ENCODE measurements at regions not wholly inside any gene's neighbourhood (a gene's known extent, or its start where the extent isn't known, plus 50 kb on each side); places are given as distances from the start of the nearest gene placed in this dataset.
"Not testable (repeated sequence)": the region's sequence is repeated elsewhere in the genome, so short reads cannot be mapped to it uniquely, and the experiment has no call there.

DNA sequence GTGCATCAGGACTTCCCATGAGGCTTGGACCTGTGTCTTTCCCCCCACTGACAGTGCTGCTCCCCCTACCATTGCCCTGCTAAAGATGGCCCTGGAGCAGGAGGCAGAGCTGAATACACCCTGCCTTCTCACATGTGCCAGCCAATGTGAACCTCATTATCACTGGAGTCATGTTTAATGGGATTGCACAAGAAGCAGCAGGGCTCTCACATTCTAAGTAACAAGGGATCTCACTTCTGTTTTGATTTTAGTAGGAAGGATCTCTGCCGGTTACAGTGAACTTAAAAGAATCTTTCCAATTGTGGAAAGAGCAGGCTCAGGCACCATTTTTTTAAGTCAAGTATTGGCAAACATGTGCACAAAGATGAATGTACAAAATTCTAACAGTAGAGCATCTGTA is 322.1 kb upstream of the MEX3C start:
- no peak for DNase-seq (ENCODE audit: low read depth in 2 of 2, low spot score in 1 of 2)

DNA sequence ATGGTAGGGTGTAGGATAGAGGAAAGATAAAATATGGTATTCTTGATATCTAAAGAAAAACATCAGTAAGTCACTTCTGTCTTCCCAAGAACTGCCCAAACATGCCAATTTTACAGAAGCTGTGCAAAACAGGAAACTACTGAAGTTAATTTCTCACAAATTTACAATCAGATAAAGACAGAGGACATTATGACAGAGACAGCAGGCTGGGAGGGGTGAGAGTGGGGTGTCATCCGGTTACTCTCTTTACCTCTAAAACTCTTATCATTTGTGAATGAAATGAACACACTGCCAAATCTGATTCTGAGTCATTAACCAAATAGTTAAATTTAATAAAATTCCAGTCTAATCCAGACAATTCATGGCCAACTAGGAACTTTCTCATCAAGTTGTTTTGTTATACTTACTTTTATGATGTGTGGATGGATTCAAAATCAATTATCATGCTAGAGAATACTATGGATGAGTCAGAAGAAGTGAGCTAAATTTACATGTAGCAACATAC is 323.2 kb upstream of the MEX3C start:
- DNase-seq (ENCODE audit: low read depth in 2 of 2, low spot score in 1 of 2), result no peak

DNA sequence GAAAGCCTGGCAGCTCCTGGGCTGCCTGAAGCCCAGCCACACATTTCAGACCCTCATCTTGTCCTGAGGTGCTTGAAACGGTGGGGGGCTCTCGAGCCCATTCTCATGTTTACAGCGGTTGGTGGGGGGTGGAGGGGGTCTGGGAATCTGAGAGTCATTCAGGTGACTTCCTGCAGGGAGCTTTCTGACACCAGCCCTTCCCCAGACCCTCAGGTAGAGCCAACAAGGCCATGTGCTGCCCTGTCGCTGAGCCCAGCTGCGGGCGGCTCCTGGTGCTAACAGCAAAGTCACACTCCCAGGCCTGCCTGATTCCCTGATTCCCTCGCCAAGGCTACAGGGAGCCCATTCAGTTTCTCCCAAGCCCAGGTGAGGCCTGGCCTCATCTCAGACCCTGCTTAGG is 324.9 kb upstream of the MEX3C start:
- no peak for DNase-seq (ENCODE audit: low read depth in 2 of 2, low spot score in 1 of 2)

DNA sequence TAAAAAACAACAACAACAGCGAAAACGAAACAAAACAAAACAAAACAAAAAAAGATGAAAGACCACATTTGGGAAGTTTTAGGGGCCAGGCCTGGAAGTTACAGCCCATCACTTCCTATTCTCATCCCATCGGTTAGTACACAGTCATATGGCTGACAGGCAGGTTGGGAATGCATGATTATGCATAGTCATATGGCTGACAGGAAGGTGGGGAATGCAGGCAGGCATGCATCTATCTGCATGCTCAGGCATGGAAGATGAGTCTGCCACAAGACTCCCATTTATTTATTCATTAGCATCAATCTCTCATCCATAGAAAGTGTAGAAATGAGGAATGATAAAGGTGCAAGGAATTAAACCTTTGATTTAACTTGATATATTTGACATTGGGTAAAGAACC is 325.3 kb upstream of the MEX3C start:
- no peak for DNase-seq (ENCODE audit: low read depth in 2 of 2, low spot score in 1 of 2)

DNA sequence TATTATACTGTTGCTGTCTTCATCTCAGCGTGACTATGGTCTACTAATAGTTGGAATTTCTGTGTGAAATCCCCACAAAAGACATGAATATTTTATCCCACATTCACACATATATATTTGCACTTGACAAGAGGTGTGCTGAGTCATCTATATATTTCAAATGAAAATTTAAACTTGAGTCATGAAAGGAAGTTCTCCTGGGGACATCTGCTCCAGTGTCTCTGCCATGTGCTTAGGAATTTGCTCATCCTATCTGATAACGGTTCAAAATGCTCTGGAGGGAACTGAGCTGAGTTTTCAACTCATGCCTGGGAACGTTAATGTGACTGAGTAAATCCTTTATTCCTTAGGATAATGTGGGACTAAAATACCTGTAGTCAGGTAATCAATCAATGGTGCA is 326.2 kb upstream of the MEX3C start:
- no peak for DNase-seq (ENCODE audit: low read depth in 2 of 2, low spot score in 1 of 2)

DNA sequence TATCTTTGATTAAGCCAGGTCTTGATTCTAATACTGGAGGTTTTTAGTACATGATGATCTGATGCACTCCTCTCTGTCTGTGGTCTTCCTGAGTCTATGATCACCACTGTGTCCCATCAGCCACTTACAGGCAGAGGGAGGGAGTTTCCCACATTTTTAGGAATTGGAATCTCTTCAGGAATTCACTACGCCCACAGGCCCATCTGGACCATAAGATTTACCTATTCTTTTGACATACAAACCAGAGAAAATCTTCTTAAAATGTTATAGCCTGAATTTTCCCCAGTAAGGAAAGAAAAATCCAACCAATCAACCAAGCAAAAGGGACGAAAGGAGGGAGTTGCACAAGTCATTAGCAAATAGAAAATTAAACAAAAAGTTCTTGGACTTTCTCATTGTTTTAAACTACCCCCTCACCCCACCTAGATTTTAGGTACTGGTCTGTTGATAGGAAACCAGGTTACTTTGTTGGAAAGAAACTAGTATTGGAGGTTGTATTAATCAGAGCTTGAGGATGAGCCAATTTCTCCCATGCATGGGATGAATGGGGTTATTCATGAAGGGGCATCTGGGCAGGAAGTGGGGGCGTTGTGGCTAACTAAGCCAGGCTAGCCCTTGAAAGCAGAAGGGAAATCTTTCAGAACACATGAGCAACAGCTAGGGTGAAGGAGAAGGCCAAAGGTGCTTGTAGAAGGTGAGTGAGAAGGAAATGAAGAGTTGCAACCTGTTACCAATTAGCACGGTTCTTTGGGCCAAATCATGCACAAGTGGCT is 328.2 kb upstream of the MEX3C start:
- DNase-seq (ENCODE audit: low read depth in 2 of 2, low spot score in 1 of 2), result no peak

DNA sequence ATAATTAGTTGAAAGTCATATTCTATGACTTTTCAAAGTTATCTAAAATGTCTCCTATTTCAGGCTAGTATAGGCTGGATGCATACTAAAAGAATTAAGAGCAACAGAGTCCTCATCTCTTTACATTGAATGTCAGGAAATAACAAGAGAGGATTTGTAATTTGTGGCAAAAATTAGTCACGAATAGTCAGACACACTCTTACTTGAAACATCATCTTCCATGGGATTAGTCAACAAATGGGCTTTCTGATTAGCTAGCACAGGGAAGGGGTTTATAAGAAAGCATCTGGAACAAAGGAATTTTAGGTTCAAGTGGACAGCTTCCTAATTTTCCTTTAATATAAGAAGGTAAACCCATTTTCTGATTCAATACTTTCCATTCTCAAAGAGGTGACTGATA is 330.3 kb upstream of the MEX3C start:
- no peak for DNase-seq (ENCODE audit: low read depth in 2 of 2, low spot score in 1 of 2)

DNA sequence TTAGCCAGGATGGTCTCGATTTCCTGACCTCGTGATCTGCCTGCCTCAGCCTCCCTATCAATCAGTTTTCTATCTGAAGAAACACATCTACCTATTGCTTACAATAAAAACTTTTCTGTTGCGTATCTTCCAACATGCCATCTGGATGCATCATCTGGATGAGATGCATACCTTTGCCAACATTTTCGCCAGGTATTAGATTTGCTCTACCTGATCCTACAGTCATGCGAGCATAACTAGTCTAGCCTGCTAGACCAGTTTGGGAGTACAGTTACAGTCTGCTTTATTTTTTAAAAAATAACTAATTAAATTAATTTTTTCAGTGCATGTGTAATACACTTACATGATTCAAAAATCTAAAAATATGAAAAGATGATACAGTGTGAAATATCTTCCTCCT is 334.0 kb upstream of the MEX3C start:
- DNase-seq (ENCODE audit: low read depth in 2 of 2, low spot score in 1 of 2), result no peak

DNA sequence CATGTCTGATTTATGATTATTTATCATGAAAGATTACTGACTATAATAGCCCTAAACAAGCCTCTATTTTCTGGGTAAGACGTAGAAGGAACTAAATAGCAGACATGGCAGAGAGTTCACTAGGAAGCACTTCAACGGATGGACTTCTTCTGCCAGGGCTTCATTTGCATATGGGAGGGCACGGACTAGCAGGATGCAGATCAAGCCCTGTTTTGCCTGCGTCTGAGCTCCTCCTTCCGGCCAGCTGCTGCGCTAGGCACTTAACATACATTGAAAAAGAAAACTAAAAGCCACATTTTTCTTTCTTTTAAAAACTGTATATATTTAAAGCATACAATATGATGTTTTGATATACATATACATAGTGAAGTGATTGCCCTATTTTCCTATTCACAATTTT is 340.0 kb upstream of the MEX3C start:
- peak in 1 of 2 donors; percentile 1 for DNase-seq (ENCODE audit: low read depth in 2 of 2, low spot score in 1 of 2)

DNA sequence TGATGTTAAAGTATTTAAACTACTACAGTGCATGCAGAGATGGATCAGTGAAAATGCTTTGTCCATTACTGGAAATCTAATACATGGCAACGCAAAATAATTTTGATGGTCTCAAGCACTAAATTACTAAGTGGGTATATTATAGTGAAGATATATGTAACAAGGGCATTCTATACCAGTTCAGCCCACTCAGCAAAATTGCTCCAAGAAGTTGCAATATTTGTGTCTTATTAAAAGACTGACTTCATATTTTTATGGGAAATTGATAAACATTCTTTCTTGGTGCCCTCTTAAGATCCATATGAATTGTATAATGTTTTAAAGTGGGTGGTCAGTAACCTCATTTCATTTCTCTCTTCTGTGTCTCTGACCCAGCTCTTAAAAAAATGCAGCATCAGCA is 343.1 kb upstream of the MEX3C start:
- DNase-seq (ENCODE audit: low read depth in 2 of 2, low spot score in 1 of 2), result no peak

DNA sequence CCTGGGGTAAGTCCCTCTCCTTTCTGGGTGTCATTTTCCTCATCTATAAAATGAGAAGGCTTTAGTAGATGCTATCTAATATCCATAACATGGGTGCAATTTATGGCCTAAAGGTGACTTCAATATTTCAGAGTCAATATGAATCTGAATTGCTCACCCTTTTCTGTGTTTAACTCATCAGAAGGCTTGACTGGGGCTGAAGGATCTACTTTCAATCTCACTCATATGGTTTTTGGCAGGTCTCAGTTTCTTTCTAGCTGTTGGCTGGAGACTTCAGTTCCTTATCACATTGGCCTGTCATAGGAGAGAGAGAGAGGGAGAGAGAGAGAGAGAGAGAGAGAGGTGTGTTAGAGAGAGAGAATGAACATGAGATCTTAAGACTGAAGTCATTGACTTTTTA is 343.7 kb upstream of the MEX3C start:
- DNase-seq (ENCODE audit: low read depth in 2 of 2, low spot score in 1 of 2), result no peak

DNA sequence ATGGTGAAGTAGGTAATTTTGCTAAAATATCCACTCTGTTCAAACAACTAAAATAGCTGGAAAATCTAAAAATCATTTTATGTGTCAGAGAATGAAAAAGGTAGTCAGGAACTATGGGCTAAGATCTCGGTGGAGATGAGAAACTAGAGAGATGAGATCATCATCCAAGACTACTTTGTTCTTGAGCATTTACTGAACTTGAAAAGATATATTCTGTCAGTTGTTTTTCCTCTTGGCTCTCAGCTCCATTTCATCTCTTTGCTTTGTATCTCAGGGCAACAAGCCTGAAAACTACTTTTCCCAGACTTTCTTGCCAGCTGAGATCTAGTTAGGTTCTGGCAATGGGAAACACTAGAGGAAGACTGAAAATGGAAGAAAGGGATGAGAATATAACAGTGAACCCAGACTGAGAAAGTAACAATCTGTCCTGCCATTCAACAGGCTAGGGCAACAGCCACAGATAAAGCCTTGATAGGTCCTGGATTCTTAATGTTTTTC is 346.2 kb upstream of the MEX3C start:
- DNase-seq (ENCODE audit: low read depth in 2 of 2, low spot score in 1 of 2), result no peak

DNA sequence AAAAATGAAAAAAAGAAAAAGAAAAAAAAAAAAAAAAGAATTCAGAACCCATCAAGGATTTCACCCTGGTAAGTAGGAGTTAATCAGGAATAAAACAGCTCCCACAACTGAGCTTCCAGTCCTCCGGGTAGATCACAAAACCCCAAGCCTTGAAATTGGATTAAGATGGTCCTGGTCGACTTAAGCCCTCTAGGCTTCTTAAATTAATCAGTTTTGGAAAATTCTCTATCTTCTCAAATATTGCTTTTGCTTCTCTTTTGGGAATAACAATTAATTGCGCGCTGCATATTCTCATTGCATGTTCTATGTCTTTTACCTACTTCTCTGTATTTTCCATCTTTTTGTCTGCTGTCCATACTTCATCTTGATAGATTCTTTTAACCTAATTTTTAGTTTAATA is 348.0 kb upstream of the MEX3C start:
- no peak for DNase-seq (ENCODE audit: low read depth in 2 of 2, low spot score in 1 of 2)

DNA sequence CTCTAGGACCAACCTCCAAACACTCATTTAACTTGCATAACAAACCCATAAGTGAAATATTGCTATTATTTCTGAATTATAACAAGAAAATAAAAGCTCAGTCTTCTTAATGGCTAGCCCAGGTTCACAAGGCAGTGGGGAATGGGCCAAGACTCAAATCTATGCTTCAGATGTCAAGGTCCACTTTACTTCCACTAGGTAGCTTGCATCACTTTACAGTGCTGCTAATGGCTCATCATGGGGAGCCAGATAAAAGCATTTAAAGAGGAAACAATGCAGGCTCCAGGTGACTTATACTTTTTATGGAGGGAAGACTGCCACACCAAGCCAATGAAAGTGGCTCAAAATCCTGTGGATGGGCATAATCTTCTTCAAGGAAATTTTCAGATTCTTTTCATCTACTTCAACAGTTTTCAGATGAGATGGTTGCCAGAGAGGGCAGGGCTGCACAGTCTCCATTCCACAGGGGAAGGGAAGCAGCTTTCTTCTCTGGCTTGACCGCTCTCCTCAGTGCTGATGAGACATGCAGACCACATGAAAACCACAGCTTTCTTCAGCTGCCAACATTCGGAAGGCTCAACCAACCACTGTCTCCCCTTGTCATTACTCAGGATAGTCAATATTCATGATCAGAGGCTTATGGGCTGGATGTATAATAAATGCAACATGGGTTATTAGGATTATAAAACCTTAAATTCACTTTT is 361.9 kb upstream of the MEX3C start:
- DNase-seq (ENCODE audit: low read depth in 2 of 2, low spot score in 1 of 2), result no peak

DNA sequence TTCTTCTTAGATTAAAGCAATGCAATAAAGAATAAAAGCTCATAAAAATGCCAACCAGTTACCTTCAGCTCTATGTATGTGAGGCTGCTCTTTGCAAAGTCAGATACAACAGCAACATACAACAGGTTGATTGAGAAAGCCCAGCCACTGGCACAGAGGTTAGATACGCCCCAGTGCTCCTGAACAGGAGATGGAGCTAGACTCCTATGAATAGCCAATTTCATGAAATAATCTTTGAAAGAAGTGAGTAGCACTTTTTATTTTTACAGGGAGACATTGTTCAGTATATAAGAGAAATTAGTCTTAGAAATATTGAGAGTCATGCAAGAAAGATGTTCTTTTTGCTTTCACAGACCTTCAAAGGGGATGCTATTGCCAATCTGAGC is 362.4 kb upstream of the MEX3C start:
- no peak for DNase-seq (ENCODE audit: low read depth in 2 of 2, low spot score in 1 of 2)

DNA sequence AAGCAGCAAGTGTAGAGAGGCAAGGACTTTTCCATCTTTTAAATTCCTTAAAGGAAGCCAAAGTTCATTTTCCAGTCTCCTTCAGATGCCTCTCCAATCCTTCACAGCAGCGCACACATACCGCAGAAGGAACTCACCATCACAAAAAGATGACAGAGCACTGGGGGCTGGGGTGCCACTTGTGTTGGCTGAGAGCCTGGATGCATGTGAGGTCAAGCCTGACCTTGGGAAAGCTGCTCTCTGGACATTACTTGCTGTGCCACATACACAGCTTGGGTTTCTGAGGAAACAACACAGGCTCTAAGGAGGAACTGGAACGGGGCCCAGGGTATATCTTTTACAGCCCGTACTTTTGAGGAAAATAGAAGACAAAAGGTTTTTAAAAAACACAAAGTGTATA is 364.3 kb upstream of the MEX3C start:
- DNase-seq (ENCODE audit: low read depth in 2 of 2, low spot score in 1 of 2), result no peak

DNA sequence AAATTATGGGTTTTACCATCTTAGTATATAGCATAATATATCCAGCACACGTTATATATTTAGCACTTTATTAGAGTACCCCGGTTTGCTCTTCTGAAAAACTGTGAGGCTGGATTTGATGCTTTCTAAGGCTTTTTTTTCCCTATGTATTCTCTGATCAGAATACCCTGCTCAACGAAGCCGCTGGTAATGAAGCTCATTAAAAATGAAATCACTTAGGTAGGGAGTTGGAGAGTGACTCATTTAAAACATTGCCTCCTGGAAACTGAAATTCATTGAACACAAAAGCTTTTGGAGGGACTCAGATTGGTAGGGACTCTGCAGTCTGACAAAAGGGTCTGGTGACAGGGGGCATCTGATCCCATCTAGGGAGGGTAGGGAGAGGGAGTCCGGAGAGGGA is 365.4 kb upstream of the MEX3C start:
- DNase-seq (ENCODE audit: low read depth in 2 of 2, low spot score in 1 of 2), result no peak

DNA sequence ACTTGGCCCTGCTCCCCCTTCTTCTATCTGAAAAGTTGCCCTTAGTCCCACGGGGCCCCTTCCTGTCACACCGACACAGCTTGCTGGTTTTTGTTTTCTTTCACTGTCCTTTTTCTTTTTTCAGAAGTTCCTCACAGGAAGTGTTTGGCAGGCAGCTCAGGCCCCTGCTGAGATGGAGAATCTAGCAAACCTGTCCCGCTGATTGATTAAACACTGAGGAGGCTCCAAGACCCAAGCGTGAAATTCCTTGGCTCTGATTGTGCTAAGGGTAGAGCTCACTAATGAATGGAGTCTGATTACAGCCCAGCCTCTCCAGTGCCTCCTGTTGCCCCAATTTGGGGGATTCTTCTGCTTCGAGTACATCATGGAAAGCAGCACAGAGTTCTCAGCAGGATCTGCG is 365.9 kb upstream of the MEX3C start:
- DNase-seq (ENCODE audit: low read depth in 2 of 2, low spot score in 1 of 2), result no peak

DNA sequence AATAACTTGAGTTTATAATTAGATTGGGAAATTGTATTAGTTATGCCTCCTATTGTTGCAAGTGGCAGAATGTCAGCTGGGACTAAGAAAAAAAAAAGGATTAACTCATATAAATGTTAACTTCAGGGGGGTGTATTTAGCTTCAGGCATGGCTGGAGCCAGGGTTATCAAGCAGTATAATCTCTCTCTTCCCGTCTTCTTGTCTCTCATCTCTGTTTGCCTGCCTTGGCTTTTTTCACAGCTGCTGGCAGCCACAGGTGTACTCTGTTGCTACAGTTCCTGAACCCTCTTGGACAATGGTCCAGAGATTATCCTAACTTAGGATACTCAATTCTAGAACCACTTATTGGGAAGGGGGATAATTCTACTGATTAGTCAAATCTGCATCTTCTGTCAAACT is 370.7 kb upstream of the MEX3C start:
- no peak for DNase-seq (ENCODE audit: low read depth in 2 of 2, low spot score in 1 of 2)

DNA sequence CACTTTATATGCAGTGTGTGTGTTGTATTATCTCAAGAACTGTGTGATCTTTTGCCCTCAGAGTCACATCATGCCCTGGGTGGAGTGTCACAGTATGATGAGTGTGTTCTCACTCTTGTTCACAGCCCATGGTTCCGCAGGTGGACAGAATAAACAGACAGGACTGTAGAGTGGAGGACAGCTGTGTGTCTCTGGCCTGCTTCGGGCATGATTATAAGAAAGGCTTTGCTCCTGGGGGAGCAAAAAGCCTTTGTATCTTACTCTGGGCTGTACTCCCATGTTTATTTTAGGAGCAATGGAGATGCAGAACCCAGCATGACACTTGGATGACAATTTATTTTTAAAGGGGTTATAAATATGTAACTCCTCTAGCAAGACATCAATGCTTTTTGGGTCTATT is 371.7 kb upstream of the MEX3C start:
- DNase-seq (ENCODE audit: low read depth in 2 of 2, low spot score in 1 of 2), result no peak

DNA sequence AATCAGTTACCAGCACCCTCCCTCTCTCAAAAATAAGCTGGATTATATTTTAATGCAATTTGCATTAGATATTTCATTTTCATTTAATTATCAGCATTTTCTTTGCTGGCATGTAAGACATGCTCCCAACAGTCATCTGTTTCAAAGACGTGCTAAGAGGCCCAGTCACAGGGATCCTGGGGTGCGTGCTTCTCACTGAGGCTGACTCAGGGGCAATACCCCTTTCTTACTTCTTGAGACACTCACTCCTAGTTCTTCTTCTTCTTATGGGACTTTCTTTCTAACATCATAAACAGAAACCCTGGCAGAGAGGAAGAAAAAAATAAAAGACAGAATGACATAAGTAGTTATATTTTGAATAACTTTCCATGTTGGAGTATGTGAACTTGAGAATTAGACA is 372.1 kb upstream of the MEX3C start:
- DNase-seq (ENCODE audit: low read depth in 2 of 2, low spot score in 1 of 2), result no peak

DNA sequence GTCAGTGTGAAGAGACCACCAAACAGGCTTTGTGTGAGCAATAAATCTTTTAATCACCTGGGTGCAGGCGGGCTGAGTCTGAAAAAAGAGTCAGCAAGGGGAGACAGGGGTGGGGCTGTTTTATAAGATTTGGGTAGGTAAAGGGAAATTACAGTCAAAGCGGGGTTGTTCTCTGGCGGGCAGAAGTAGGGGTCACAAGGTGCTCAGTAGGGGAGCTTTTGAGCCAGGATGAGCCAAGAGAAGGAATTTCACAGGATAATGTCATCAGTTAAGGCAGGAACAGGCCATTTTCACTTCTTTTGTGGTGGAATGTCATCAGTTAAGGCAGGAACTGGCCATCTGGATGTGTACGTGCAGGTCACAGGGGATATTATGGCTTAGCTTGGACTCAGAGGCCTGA is 372.6 kb upstream of the MEX3C start:
- not testable (repeated sequence) for DNase-seq (ENCODE audit: low read depth in 2 of 2, low spot score in 1 of 2)

DNA sequence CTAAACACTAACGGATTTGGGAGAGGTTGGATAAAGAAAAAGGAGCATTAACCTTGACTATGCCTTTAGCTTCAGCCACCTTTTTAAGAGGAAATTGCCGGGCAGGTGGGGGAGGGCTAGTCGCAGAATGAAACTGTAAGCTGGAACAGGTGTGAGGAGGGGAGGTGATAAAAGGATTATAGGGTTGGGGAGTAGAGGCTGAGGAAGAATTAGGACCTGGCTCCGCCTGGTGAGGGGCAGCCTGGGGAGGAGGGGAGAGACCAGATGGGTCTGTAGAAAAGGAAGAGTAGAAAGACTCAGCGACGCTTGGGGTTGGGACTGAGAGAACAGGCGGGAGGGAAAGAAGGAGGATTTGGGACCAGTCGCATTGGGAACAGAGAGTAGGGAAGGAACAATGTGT is 376.4 kb upstream of the MEX3C start:
- DNase-seq (ENCODE audit: low read depth in 2 of 2, low spot score in 1 of 2), result not testable (repeated sequence)

All from stimulated activated CD8-positive, alpha-beta memory T cell treated with anti-CD3 and anti-CD28 coated beads, Interleukin-4, amount 100 ng/mL, for 1 hour (primary cell).